A673 (cell line): ENCODE measurements at regions not wholly inside any gene's neighbourhood (a gene's known extent, or its start where the extent isn't known, plus 50 kb on each side); places are given as distances from the start of the nearest gene placed in this dataset.

Source experiments
- BruUV-seq: library from RNA; stranded (reverse); fragments of 400-500 nt; replicated peaks from 2 replicates; lab custom pipeline; 2021; lab: Mats Ljungman, UMichigan
- CTCF ChIA-PET: fragments of 300-600 bp; sonication (Branson Sonifier 250); formaldehyde crosslinking; loops from one replicate; lab custom pipeline; 2022; ENCODE audit warnings: antibody characterized with exemption; lab: Charles Lee
- POLR2A ChIA-PET: fragments of 300-600 bp; sonication (Branson Sonifier 250); formaldehyde crosslinking; loops from one replicate; lab custom pipeline; 2022; ENCODE audit warnings: antibody characterized with exemption; ENCODE audit not compliant: low non-redundant PET; lab: Charles Lee
- DNase-seq: peaks from one replicate; pipeline ENCODE4 v3.0.0-alpha.2; 2015; ENCODE audit warnings: low spot score
- H3K27ac ChIP-seq: fragments of 200-600 bp; sonication (generic); 2 replicates; pipeline ENCODE4 v1.5.1; 2016; ENCODE audit warnings: mixed run types, low read depth, mild to moderate bottlenecking, mixed read lengths, antibody characterized with exemption, low read length; ENCODE audit not compliant: poor library complexity, severe bottlenecking
- H3K27me3 ChIP-seq: fragments of 200-600 bp; sonication (generic); replicated peaks from 2 replicates; pipeline ENCODE4 v1.6.1; 2017; ENCODE audit warnings: mixed run types, low read depth, mild to moderate bottlenecking, mixed read lengths, antibody characterized with exemption, low read length; ENCODE audit not compliant: insufficient read depth, poor library complexity
- H3K36me3 ChIP-seq: fragments of 200-600 bp; sonication (generic); 2 replicates; pipeline ENCODE4 v1.6.1; 2016; ENCODE audit warnings: mixed run types, mild to moderate bottlenecking, mixed read lengths, antibody characterized with exemption, low read length; ENCODE audit not compliant: insufficient read depth, poor library complexity, severe bottlenecking
- H3K4me1 ChIP-seq: fragments of 200-600 bp; sonication (generic); 2 replicates; pipeline ENCODE4 v1.6.1; 2017; ENCODE audit warnings: mixed run types, mild to moderate bottlenecking, mixed read lengths, antibody characterized with exemption, low read length; ENCODE audit not compliant: insufficient read depth, poor library complexity, severe bottlenecking
- H3K4me3 ChIP-seq: fragments of 200-600 bp; sonication (generic); 2 replicates; pipeline ENCODE4 v1.5.1; 2016; ENCODE audit warnings: low read depth, mixed run types, mild to moderate bottlenecking, mixed read lengths, low read length; ENCODE audit not compliant: poor library complexity, severe bottlenecking
- H3K9me3 ChIP-seq: fragments of 200-600 bp; sonication (generic); 2 replicates; pipeline ENCODE4 v1.6.1; 2016; ENCODE audit warnings: mixed run types, low read depth, mild to moderate bottlenecking, mixed read lengths, antibody characterized with exemption, low read length; ENCODE audit not compliant: poor library complexity, severe bottlenecking
- EZH2 ChIP-seq: fragments of 200-600 bp; sonication (generic); IDR thresholded peaks from 2 replicates; pipeline ENCODE4 v1.6.1; 2017; ENCODE audit warnings: borderline replicate concordance, low read depth, mild to moderate bottlenecking, mixed read lengths, antibody characterized with exemption, low read length; ENCODE audit not compliant: poor library complexity, severe bottlenecking
- intact Hi-C: fragments of 100-400 bp; cut with micrococcal nuclease; formaldehyde crosslinking; loops from one replicate; pipeline ENCODE4 v1.10.0; 2022; ENCODE audit not compliant: unreplicated experiment
- TF ChIP-seq, protein P1 (sequence below): fragments of 300-800, 200-600 bp; sonication (generic); conservative IDR thresholded peaks from 2 replicates; pipeline ENCODE4 v1.5.1; 2017; ENCODE audit warnings: low read depth, mild to moderate bottlenecking, antibody characterized with exemption, low read length, moderate library complexity, mixed read lengths

DNA sequence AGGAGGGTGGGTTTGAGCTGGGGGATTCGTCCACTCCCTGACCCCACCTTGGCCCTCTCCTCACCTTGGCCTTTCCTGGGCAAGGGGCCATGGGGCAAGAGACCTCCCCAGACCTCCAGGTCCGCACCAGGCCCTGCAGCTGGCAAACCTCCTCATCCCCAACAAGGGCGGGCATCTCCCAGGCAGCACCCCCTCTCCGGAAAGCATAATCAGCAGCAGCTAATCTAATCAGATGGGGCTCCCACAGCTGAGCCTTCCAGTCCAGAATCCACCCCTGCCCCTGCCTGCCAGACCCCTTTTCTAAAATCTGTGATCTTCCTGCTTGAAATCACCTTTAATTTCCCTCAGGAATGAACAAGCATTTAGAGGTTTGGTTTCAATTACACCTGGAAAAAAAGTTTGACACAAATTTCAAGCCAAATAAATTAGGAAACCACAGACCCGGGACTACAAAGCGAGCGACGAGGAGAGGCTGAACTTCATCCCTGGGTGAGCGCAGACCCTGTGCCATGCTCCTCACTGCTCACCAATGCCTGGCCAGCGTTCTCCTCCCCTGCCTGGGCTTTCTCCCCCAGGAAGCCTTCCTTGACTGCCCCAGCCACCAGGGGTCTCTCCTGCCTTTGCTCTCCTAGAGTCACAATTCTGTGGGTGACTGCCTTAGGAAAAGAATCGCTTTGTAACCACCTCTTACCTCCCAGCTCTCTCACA lies 143.0 kb upstream of the MYCN start:
- no TSS peak for BruUV-seq
- no peaks in the 10 kb centered on the region for H3K9me3 ChIP-seq
- intact Hi-C loops = no loop called here
- CTCF ChIA-PET = no interaction called here
- POLR2A ChIA-PET = no interaction called here
- TF ChIP-seq, protein P1, sequence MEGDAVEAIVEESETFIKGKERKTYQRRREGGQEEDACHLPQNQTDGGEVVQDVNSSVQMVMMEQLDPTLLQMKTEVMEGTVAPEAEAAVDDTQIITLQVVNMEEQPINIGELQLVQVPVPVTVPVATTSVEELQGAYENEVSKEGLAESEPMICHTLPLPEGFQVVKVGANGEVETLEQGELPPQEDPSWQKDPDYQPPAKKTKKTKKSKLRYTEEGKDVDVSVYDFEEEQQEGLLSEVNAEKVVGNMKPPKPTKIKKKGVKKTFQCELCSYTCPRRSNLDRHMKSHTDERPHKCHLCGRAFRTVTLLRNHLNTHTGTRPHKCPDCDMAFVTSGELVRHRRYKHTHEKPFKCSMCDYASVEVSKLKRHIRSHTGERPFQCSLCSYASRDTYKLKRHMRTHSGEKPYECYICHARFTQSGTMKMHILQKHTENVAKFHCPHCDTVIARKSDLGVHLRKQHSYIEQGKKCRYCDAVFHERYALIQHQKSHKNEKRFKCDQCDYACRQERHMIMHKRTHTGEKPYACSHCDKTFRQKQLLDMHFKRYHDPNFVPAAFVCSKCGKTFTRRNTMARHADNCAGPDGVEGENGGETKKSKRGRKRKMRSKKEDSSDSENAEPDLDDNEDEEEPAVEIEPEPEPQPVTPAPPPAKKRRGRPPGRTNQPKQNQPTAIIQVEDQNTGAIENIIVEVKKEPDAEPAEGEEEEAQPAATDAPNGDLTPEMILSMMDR = peak; percentile 38
- no peak for TF ChIP-seq EZH2
- no peak for DNase-seq
- H3K36me3 ChIP-seq = no peaks in the 10 kb centered on the region
- no peaks in the 10 kb centered on the region for H3K4me1 ChIP-seq
- H3K27ac ChIP-seq = no peak overlapping the region
- no peaks in the 10 kb centered on the region for H3K27me3 ChIP-seq
- H3K4me3 ChIP-seq = no peak overlapping the region

DNA sequence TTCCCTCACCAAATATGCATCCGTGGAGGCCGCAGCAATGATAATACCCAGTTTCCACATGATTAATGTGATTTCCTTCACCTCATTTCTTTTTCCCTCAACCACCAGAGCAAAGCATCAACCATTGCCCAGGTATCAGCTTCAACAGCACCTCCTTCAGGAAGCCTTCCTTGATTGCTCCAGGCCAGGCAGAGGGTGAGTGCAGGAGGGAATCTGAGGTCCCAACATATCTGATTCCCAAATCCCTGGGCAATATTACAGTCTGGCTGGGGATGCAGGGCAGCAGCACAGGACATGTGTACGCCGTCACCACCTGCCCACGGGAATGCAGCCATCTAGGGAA lies 142.4 kb upstream of the MYCN start:
- no peak for TF ChIP-seq EZH2
- TF ChIP-seq, protein P1 = no peak
- POLR2A ChIA-PET = no interaction called here
- Histone ChIP-seq H3K27me3 (no peaks in the 10 kb centered on the region), H3K36me3 (no peaks in the 10 kb centered on the region), H3K27ac (no peak overlapping the region), H3K4me1 (no peaks in the 10 kb centered on the region), H3K9me3 (no peaks in the 10 kb centered on the region), H3K4me3 (no peak overlapping the region)
- BruUV-seq = no TSS peak
- intact Hi-C loops = no loop called here
- CTCF ChIA-PET = no interaction called here
- no peak for DNase-seq

- H3K27ac ChIP-seq = no peak overlapping the region
Observed at GRCh38 chr2:15798701-15799431, 141.5 kb upstream of the MYCN start.

More at GRCh38 chr2:15798701-15799431, 141.5 kb upstream of the MYCN start:
- Histone ChIP-seq H3K4me1 (no peaks in the 10 kb centered on the region), H3K27me3 (no peaks in the 10 kb centered on the region), H3K9me3 (no peaks in the 10 kb centered on the region), H3K36me3 (no peaks in the 10 kb centered on the region), H3K4me3 (no peak overlapping the region)
- no peak for DNase-seq
- POLR2A ChIA-PET = no interaction called here
- intact Hi-C loops = no loop called here
- TF ChIP-seq, protein P1 = no peak
- no peak for TF ChIP-seq EZH2
- BruUV-seq = no TSS peak
- CTCF ChIA-PET = no interaction called here
